GM18498 (cell line): ENCODE measurements at regions not wholly inside any gene's neighbourhood (a gene's known extent, or its start where the extent isn't known, plus 50 kb on each side); places are given as distances from the start of the nearest gene placed in this dataset.

ENCODE experiments used
- ATAC-seq: cut with Tn5 transposase; IDR thresholded peaks from one replicate; pipeline ENCODE4 v1.9.1; 2021; ENCODE audit warnings: mild to moderate bottlenecking, moderate library complexity; ENCODE audit not compliant: unreplicated experiment

- ATAC-seq = no peak
Observed at GRCh38 chr2:128435576-128436478, 117.2 kb upstream of the HS6ST1 start.

- no peak for ATAC-seq
Observed at GRCh38 chr2:128436479-128437203, 118.0 kb upstream of the HS6ST1 start.

DNA sequence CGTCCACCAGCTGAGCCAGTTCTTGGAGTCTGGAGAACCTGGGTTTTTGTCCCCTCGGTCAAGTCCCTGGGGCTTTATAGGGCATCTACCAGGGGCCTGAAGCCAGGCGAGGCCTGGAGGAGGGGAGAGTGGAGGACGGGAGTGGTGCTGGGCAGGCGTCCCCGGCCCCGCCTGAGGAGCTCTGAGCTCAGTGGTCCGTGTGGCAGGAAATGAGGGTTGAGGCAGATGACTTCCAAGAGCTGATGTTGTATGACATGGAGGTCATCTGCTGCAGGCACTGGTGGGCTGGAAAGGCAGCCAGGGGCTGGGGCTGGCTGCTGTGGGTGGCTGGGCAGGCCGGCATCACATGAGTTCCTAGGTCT is 118.5 kb upstream of the HS6ST1 start:
- no peak for ATAC-seq

- ATAC-seq = no peak
Observed at GRCh38 chr2:128438091-128438490, 119.4 kb upstream of the HS6ST1 start.

- no peak for ATAC-seq
Observed at GRCh38 chr2:128438586-128438985, 119.9 kb upstream of the HS6ST1 start.

GRCh38 chr2:128439031-128439790 is 120.5 kb upstream of the HS6ST1 start:
- no peak for ATAC-seq

GRCh38 chr2:128439791-128440665 is 121.4 kb upstream of the HS6ST1 start:
- no peak for ATAC-seq

GRCh38 chr2:128440666-128441340 is 122.1 kb upstream of the HS6ST1 start:
- no peak for ATAC-seq

GRCh38 chr2:128441341-128442052 is 122.8 kb upstream of the HS6ST1 start:
- ATAC-seq = no peak

DNA sequence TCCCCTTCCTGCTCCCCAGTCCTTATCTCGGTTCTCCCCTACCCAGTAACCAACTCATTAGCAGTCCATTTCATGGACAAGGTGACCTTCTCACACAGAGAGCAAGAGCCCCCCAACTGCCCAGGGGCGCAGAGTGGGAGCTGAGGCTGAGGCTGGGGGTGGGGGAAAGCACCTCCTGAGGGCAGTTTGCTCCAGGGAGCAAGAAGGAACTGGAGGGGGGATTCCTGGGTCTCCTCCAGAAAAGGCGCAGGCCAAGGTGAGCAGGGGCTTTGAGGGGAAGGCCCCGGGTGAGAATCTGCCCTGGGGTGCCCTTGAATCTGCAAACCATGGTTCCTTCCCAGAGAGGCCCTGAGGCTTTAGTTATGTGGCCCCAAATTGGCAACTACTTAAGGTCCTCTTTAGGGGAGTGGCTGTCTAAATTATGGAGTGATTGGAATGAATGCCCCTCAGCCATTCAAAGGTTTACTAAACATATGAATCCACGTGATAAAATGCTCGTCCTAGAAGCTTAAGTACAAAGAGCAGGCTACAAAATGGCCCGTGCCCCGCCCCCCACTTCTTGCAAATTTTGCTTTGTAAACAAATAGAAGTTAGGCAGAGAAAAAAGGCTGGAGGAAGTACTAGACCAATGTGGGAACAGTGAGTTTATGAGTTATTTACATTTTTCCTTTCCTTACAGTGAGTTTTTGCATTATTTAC is 123.5 kb upstream of the HS6ST1 start:
- no peak for ATAC-seq

DNA sequence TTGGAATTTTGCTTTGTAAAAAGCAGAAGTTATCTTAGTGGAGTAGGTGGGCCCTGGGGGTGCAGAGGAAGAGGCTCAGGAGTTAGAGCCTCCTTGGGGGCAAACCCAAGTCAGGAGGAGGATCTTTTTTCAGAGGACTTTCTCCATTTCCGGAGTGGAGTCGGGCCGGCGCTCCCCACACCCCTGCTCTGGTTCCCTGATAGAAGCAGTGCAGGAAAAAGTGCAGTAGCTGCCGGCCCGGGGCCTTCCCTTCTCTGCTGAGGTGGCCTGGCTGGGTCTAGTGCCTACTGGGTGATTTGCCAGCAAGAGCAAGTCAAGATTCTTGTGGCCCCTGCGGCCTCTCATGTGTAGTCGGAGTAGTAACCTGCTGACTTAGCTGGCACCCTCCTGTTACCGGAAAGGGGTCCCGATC is 124.2 kb upstream of the HS6ST1 start:
- no peak for ATAC-seq

DNA sequence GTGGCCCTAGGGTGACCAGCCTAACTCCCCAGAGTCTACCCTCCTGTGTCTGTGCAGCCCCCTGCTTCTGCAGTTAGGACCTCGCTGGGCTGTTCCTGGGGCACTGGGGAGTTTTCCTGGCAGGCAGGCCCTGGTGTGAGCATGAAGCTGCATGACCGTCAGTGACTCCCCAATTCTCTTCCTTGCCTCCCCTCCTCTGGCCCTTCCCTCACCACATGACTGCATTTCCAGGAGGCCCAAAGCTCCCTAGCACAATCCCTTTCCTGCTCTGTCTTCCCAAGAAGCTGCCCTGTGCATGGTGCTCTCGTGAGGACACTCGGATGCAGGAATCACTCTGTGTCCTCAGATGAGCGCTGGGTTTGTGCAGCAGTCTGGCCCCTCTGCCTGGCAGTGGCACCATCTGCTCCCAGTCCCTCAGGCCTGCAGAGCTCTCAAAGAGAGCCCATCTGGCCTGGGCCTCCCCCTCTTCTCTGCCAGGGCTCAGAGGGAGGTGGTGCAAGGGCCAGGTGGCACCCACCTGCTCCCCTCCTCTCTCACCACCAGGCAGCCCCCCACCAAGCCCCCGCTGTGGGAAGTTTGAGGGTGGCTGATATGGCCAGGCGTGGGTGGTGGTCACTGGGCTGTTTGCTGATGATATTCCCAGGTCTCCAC is 125.6 kb upstream of the HS6ST1 start:
- no peak for ATAC-seq

DNA sequence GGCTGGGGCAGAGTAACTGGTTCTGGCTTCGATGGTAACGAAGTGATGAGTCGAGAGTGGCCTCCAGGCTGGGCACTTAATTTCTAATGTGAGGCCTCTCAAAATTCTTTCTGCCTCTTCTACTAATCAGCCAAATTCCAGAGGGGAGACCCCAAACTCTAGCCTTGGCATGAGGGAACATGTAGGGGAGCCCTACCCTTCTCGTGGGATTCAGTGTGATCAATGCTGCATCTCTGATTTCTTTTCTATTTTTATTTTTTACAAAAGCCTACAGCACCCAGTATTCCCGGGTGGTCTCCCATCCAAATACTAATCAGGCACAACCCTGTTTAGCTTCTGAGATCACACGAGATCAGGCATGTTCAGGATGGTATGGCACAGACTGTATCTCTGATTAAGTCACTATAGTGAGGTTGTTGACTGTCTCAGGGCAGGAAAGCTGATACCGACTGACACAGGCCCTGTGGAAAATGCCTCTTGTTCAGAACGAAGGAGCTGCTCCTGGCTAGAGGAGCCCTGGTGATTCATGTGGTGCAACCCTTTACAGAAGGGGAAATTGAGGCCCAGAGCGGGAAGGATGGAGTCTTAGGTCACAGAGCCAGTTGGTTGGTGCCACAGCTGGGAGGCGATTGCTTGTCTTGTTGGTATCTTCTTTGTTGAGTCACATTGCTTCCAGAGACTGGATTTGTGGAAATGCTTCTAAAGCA is 126.3 kb upstream of the HS6ST1 start:
- ATAC-seq = no peak

DNA sequence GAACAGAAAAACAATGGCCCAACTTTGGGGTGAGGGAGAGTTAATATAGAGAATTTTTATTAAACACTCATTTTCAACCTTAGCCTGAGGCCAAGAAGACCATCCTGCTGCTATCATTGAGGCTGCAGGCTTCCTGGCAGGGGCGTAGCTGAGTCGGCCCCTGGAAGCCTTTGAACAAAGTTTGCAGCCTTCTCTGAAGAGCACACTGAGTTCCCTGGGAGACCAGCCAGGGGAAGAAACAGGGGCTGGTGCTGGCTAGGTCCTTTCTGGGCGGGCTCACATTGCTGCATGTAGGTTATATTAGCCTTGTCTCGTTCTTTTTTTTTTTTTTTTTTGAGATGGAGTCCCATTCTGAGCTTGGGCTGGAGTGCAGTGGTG is 126.8 kb upstream of the HS6ST1 start:
- ATAC-seq = no peak

- ATAC-seq = no peak
Observed at GRCh38 chr2:128446049-128446873, 127.6 kb upstream of the HS6ST1 start.

- ATAC-seq = no peak
Observed at GRCh38 chr2:128446874-128447537, 128.3 kb upstream of the HS6ST1 start.
